DOHH2 (cell line): ENCODE measurements at regions not wholly inside any gene's neighbourhood (a gene's known extent, or its start where the extent isn't known, plus 50 kb on each side); places are given as distances from the start of the nearest gene placed in this dataset.

ENCODE experiments used
- EZH2phosphoT487 ChIP-seq: fragments of 200-600 bp; sonication (generic); IDR thresholded peaks from 2 replicates; pipeline ENCODE4 v1.6.1; 2017; ENCODE audit warnings: borderline replicate concordance, mild to moderate bottlenecking, antibody characterized with exemption, low read length, moderate library complexity, mixed read lengths
- TF ChIP-seq, protein P1 (sequence below): fragments of 200-600 bp; sonication (generic); IDR thresholded peaks from one replicate; pipeline ENCODE4 v1.5.1; 2014; ENCODE audit warnings: antibody characterized with exemption, mild to moderate bottlenecking, low read depth, low read length; ENCODE audit not compliant: poor library complexity, severe bottlenecking

DNA sequence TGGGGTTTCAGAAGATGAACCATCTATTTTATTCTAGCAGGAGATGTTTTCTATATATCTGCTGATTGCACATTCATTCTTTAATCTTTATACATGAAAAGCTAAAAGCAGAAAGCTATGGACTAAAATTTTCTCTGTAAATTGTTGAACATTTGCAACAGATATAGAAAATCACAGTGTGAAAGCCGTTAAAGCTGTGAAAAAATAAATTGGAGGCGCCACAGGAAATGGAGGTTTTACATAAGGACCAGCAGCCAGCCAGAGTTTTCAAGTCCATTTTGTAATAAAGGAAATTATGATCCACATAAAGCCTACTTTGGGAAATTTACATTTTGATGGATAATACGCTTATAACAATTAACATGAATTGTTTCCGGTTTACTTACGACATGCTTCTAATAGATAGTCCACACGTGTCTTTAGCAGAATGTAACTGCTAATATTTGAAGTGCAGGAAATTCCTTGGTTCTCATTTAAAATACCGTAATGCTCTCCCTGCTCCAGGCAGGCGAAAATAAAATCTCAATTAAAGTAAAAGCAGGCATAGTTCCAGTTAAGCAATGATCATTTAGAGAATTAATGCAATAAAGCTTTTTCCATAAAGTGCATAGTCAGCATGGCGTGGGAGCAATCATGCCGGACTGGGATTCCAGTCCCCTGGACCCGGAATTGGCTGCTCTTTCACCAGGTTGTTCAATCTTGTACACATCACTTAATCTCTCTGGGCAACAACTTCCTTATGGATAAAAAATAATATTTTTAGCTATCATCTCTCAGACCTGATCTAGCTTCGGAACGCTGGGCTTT lies 445.4 kb downstream of the ZNF608 start:
- TF ChIP-seq, protein P1, sequence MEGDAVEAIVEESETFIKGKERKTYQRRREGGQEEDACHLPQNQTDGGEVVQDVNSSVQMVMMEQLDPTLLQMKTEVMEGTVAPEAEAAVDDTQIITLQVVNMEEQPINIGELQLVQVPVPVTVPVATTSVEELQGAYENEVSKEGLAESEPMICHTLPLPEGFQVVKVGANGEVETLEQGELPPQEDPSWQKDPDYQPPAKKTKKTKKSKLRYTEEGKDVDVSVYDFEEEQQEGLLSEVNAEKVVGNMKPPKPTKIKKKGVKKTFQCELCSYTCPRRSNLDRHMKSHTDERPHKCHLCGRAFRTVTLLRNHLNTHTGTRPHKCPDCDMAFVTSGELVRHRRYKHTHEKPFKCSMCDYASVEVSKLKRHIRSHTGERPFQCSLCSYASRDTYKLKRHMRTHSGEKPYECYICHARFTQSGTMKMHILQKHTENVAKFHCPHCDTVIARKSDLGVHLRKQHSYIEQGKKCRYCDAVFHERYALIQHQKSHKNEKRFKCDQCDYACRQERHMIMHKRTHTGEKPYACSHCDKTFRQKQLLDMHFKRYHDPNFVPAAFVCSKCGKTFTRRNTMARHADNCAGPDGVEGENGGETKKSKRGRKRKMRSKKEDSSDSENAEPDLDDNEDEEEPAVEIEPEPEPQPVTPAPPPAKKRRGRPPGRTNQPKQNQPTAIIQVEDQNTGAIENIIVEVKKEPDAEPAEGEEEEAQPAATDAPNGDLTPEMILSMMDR: no peak
- no peak for TF ChIP-seq EZH2phosphoT487
